OCI-LY7 (cell line): ENCODE measurements at regions not wholly inside any gene's neighbourhood (a gene's known extent, or its start where the extent isn't known, plus 50 kb on each side); places are given as distances from the start of the nearest gene placed in this dataset.
"Not testable (repeated sequence)": the region's sequence is repeated elsewhere in the genome, so short reads cannot be mapped to it uniquely, and the experiment has no call there.

ENCODE experiments used
- BruUV-seq: library from RNA; stranded (reverse); fragments of 400-500 nt; replicated peaks from 2 replicates; lab custom pipeline; 2021; lab: Mats Ljungman, UMichigan
- CTCF ChIA-PET: fragments of 300-600 bp; sonication (Branson Sonifier 250); formaldehyde crosslinking; loops from one replicate; lab custom pipeline; 2022; ENCODE audit warnings: antibody characterized with exemption; ENCODE audit not compliant: unreplicated experiment; lab: Charles Lee
- POLR2A ChIA-PET: fragments of 300-600 bp; sonication (Branson Sonifier 250); formaldehyde crosslinking; loops from one replicate; lab custom pipeline; 2022; ENCODE audit warnings: antibody characterized with exemption; lab: Charles Lee
- DNase-seq: peaks from one replicate; pipeline ENCODE4 v3.0.0-alpha.2; 2015; ENCODE audit warnings: low spot score
- H2AFZ ChIP-seq: fragments of 200-600 bp; sonication (generic), shearing (Covaris generic); 2 replicates; pipeline ENCODE4 v1.6.1; 2014; ENCODE audit warnings: mild to moderate bottlenecking, antibody characterized with exemption, low read length, moderate library complexity
- H3K27ac ChIP-seq: fragments of 200-600 bp; sonication (generic); 2 replicates; pipeline ENCODE4 v1.5.1; 2014; ENCODE audit warnings: mixed run types, low read depth, mild to moderate bottlenecking, moderate library complexity, low read length, inconsistent platforms; ENCODE audit not compliant: poor library complexity, severe bottlenecking
- H3K36me3 ChIP-seq: fragments of 200-600 bp; sonication (generic); 2 replicates; pipeline ENCODE4 v1.6.1; 2014; ENCODE audit warnings: mild to moderate bottlenecking, antibody characterized with exemption, low read length, moderate library complexity, mixed read lengths; ENCODE audit not compliant: insufficient read depth
- H3K4me1 ChIP-seq: fragments of 200-600 bp; sonication (generic); 2 replicates; pipeline ENCODE4 v1.5.1; 2014; ENCODE audit warnings: mild to moderate bottlenecking, low read length; ENCODE audit not compliant: insufficient read depth, poor library complexity, severe bottlenecking
- H3K4me2 ChIP-seq: fragments of 200-600 bp; sonication (generic); 2 replicates; pipeline ENCODE4 v1.6.1; 2014; ENCODE audit warnings: mild to moderate bottlenecking, low read length
- H3K4me3 ChIP-seq: fragments of 200-600 bp; sonication (generic); 2 replicates; pipeline ENCODE4 v1.5.1; 2014; ENCODE audit warnings: mild to moderate bottlenecking, low read depth, low read length; ENCODE audit not compliant: poor library complexity, severe bottlenecking
- H3K79me2 ChIP-seq: fragments of 200-600 bp; sonication (generic); 2 replicates; pipeline ENCODE4 v1.6.1; 2016; ENCODE audit warnings: low read depth, mild to moderate bottlenecking, low read length, moderate library complexity, mixed read lengths; ENCODE audit not compliant: insufficient read depth
- H3K9me2 ChIP-seq: fragments of 200-600 bp; sonication (generic); 2 replicates; pipeline ENCODE4 v1.6.1; 2016; ENCODE audit warnings: mild to moderate bottlenecking, low read length, mixed read lengths; ENCODE audit not compliant: insufficient read depth
- H3K9me3 ChIP-seq: fragments of 200-600 bp; sonication (generic); 2 replicates; pipeline ENCODE4 v1.6.1; 2014; ENCODE audit warnings: mild to moderate bottlenecking, mixed run types, low read length, mixed read lengths
- H4K20me1 ChIP-seq: fragments of 200-600 bp; sonication (generic); 2 replicates; pipeline ENCODE4 v1.6.1; 2014; ENCODE audit warnings: mild to moderate bottlenecking, antibody characterized with exemption, low read length, moderate library complexity, mixed read lengths; ENCODE audit not compliant: insufficient read depth
- CTCF ChIP-seq: fragments of 200-600 bp; sonication (generic); conservative IDR thresholded peaks from 2 replicates; pipeline ENCODE4 v1.5.1; 2014; ENCODE audit warnings: mild to moderate bottlenecking, antibody characterized with exemption, low read length, moderate library complexity, mixed read lengths
- EZH2phosphoT487 ChIP-seq: fragments of 200-600 bp; sonication (generic); IDR thresholded peaks from 2 replicates; pipeline ENCODE4 v1.6.1; 2018; ENCODE audit warnings: low read depth, borderline replicate concordance, mild to moderate bottlenecking, mixed run types, antibody characterized with exemption, low read length, moderate library complexity, mixed read lengths
- intact Hi-C: fragments of 100-400 bp; cut with micrococcal nuclease; formaldehyde crosslinking; loops from one replicate; pipeline ENCODE4 v1.10.0; 2022; ENCODE audit not compliant: unreplicated experiment

GRCh38 chr10:33655165-33655815, 320.8 kb upstream of the NRP1 start:
- H3K79me2 ChIP-seq, result no peaks in the 10 kb centered on the region
- H3K27ac ChIP-seq, result no peak overlapping the region
- H3K4me2 ChIP-seq, result no peak overlapping the region
- intact Hi-C loops, result no loop called here
- no peaks in the 10 kb centered on the region for H3K9me3 ChIP-seq
- no peak for TF ChIP-seq CTCF
- no peak for TF ChIP-seq EZH2phosphoT487
- BruUV-seq, result no TSS peak
- no peaks in the 10 kb centered on the region for H3K4me1 ChIP-seq
- no peak overlapping the region for H3K4me3 ChIP-seq
- no peaks in the 10 kb centered on the region for H3K36me3 ChIP-seq
- no peaks in the 10 kb centered on the region for H4K20me1 ChIP-seq
- no peaks in the 10 kb centered on the region for H3K9me2 ChIP-seq
- CTCF ChIA-PET, result no interaction called here
- no peak overlapping the region for H2AFZ ChIP-seq
- POLR2A ChIA-PET, result no interaction called here
- DNase-seq, result no peak

DNA sequence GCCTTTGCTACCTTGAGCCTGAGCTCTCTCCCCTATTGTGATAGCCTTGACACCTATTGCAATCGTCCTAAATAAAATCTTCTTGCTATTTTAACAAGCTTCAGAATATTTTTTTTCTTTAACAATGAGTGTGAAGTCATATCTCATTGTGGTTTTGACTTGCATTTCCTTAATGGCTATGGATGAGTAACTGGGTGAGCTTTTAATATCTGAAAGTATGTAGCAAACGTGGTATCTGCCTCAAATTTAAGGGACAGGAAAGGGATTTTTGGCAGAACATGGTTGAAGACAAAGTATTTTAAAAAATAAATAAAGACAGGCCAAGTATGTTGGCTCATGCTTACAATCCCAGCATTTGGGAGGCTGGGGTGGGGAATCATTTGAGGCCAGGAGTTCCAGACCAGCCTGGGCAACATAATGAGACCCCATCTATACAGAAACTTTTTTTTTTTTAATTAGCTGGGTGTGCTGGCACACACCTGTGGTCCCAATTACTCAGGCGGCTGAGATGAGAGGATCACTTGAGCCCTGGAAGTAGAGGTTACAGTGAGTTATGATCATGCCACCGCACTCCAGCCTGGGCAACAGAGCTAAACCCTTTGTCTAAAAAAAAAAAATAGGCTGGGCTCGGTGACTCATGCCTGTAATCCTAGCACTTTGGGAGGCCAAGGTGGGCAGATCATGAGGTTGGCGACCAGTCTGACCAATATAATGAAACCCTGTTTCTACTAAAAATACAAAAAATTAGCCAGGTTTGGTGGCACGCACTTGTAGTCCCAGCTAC, 319.3 kb upstream of the NRP1 start:
- H3K79me2 ChIP-seq, result no peaks in the 10 kb centered on the region
- intact Hi-C loops, result no loop called here
- no peaks in the 10 kb centered on the region for H3K36me3 ChIP-seq
- H3K9me2 ChIP-seq, result no peaks in the 10 kb centered on the region
- H3K4me1 ChIP-seq, result no peaks in the 10 kb centered on the region
- BruUV-seq, result no TSS peak
- no peak overlapping the region for H3K4me2 ChIP-seq
- CTCF ChIA-PET, result no interaction called here
- TF ChIP-seq CTCF (no peak), EZH2phosphoT487 (no peak)
- H3K9me3 ChIP-seq, result no peaks in the 10 kb centered on the region
- no peak overlapping the region for H2AFZ ChIP-seq
- POLR2A ChIA-PET, result interaction anchor here (0.8 kb wide), 1 partner anchor 213 kb away, joined by 3 read pairs; no protein-coding TSS in a partner anchor
- DNase-seq, result no peak
- no peak overlapping the region for H3K27ac ChIP-seq
- H3K4me3 ChIP-seq, result no peak overlapping the region
- no peaks in the 10 kb centered on the region for H4K20me1 ChIP-seq

GRCh38 chr10:33652870-33653269, 318.4 kb upstream of the NRP1 start:
- no peaks in the 10 kb centered on the region for H4K20me1 ChIP-seq
- H3K27ac ChIP-seq, result no peak overlapping the region
- H2AFZ ChIP-seq, result no peak overlapping the region
- ChIA-PET POLR2A (no interaction called here), CTCF (no interaction called here)
- H3K4me3 ChIP-seq, result no peak overlapping the region
- intact Hi-C loops, result no loop called here
- no peaks in the 10 kb centered on the region for H3K9me2 ChIP-seq
- no peak overlapping the region for H3K4me2 ChIP-seq
- no TSS peak for BruUV-seq
- TF ChIP-seq EZH2phosphoT487 (no peak), CTCF (no peak)
- H3K9me3 ChIP-seq, result no peaks in the 10 kb centered on the region
- no peaks in the 10 kb centered on the region for H3K79me2 ChIP-seq
- H3K36me3 ChIP-seq, result no peaks in the 10 kb centered on the region
- no peaks in the 10 kb centered on the region for H3K4me1 ChIP-seq
- no peak for DNase-seq

- H3K4me1 ChIP-seq, H3K4me2 ChIP-seq, H3K4me3 ChIP-seq, BruUV-seq, CTCF ChIA-PET, H3K9me2 ChIP-seq, H3K36me3 ChIP-seq, POLR2A ChIA-PET, H3K27ac ChIP-seq, H3K9me3 ChIP-seq, H2AFZ ChIP-seq, H3K79me2 ChIP-seq, intact Hi-C loops, DNase-seq, H4K20me1 ChIP-seq: not testable (repeated sequence)
Measured at GRCh38 chr10:33650131-33650530, 315.7 kb upstream of the NRP1 start.
